HG03460 (cell line): ENCODE measurements at regions not wholly inside any gene's neighbourhood (a gene's known extent, or its start where the extent isn't known, plus 50 kb on each side); places are given as distances from the start of the nearest gene placed in this dataset.
"Not testable (repeated sequence)": the region's sequence is repeated elsewhere in the genome, so short reads cannot be mapped to it uniquely, and the experiment has no call there.

ENCODE experiments used
- ATAC-seq: cut with Tn5 transposase; IDR thresholded peaks from one replicate; pipeline ENCODE4 v1.9.1; 2021; ENCODE audit not compliant: unreplicated experiment

GRCh38 chr2:21763501-21763900 lies 639.7 kb downstream of the TDRD15 start:
- ATAC-seq, result no peak

- no peak for ATAC-seq
Measured at GRCh38 chr2:21770787-21771186, 647.0 kb downstream of the TDRD15 start.

- no peak for ATAC-seq
Measured at GRCh38 chr2:21772624-21773023, 648.9 kb downstream of the TDRD15 start.

GRCh38 chr2:21773168-21773567 lies 649.4 kb downstream of the TDRD15 start:
- no peak for ATAC-seq

GRCh38 chr2:21774691-21775368 lies 651.1 kb downstream of the TDRD15 start:
- ATAC-seq, result no peak

GRCh38 chr2:21779786-21780185 lies 656.0 kb downstream of the TDRD15 start:
- no peak for ATAC-seq

GRCh38 chr2:21781962-21782361 lies 658.2 kb downstream of the TDRD15 start:
- ATAC-seq, result no peak

- ATAC-seq, result no peak
Measured at GRCh38 chr2:21782866-21783265, 659.1 kb downstream of the TDRD15 start.

- ATAC-seq, result no peak
Measured at GRCh38 chr2:21787941-21788340, 664.2 kb downstream of the TDRD15 start.

- not testable (repeated sequence) for ATAC-seq
Measured at GRCh38 chr2:21790311-21790710, 666.5 kb downstream of the TDRD15 start.

- no peak for ATAC-seq
Measured at GRCh38 chr2:21792571-21792970, 668.8 kb downstream of the TDRD15 start.

GRCh38 chr2:21793461-21793860 lies 669.7 kb downstream of the TDRD15 start:
- ATAC-seq, result no peak

GRCh38 chr2:21794611-21795010 lies 670.8 kb downstream of the TDRD15 start:
- ATAC-seq, result no peak

- ATAC-seq, result no peak
Measured at GRCh38 chr2:21800356-21800755, 676.6 kb downstream of the TDRD15 start.

GRCh38 chr2:21803550-21803949 lies 679.8 kb downstream of the TDRD15 start:
- ATAC-seq, result no peak

GRCh38 chr2:21804151-21804550 lies 680.4 kb downstream of the TDRD15 start:
- no peak for ATAC-seq

- no peak for ATAC-seq
Measured at GRCh38 chr2:21811541-21811940, 687.8 kb downstream of the TDRD15 start.

- ATAC-seq, result no peak
Measured at GRCh38 chr2:21812766-21813165, 689.0 kb downstream of the TDRD15 start.

GRCh38 chr2:21814588-21815149 lies 690.9 kb downstream of the TDRD15 start:
- ATAC-seq, result no peak

- no peak for ATAC-seq
Measured at GRCh38 chr2:21818212-21818795, 694.5 kb downstream of the TDRD15 start.

- no peak for ATAC-seq
Measured at GRCh38 chr2:21819454-21819853, 695.7 kb downstream of the TDRD15 start.

- ATAC-seq, result no peak
Measured at GRCh38 chr2:21820271-21820670, 696.5 kb downstream of the TDRD15 start.
